Activated CD4-positive, alpha-beta T cell treated with anti-CD3 and anti-CD28 coated beads, Interleukin-2, amount 50 U/mL, for 4 hours (primary cell): ENCODE measurements at regions not wholly inside any gene's neighbourhood (a gene's known extent, or its start where the extent isn't known, plus 50 kb on each side); places are given as distances from the start of the nearest gene placed in this dataset.

Experiments used
- DNase-seq, 2 experiments: peaks; one replicate each; pipeline ENCODE4 v3.0.0-alpha.2; 2020

DNA sequence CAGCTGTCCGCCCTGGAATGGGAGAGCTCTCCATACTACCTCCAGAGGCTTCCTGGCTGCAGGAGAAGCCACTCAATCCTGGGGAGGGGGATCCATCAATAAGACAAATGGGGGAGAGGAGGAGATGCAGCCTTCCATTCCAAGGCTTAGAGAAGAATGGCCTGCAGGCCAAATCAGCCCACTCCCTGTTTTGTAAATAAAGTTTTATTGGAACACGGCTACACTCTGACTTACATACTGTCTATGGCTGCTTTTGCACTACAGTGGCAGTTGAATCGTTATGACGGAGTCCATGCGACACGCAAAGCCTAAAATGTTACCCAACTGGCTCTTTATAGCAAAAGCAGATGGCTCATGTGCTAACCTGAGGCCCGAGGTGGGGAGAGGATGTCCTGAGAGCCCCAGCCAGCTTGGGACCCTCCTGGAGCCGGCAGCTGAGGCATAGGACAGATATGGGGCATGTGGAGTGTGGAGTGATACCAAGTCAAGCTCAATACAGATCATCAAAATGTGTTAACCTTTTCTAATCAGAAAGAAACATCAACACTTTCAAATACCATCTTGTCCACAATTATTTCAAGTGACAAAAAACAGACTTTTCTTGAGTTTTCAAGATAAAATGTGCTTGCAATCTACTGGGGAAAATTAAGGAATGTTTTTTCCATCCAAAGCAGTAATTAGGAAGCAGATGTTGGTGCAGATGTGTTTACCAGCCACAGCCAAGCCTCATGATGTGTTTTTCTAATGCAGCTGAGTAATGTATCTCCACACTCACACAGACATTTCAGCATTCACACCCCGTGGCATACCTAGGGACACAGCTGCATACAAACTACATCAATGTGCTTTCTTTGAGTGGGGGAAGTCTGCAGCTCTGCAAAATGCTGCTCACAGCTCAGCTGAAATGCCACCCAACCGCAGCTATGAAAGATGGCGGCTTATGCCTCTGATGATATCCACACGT is 181.6 kb downstream of the SHANK2 start:
- no peak for DNase-seq

DNA sequence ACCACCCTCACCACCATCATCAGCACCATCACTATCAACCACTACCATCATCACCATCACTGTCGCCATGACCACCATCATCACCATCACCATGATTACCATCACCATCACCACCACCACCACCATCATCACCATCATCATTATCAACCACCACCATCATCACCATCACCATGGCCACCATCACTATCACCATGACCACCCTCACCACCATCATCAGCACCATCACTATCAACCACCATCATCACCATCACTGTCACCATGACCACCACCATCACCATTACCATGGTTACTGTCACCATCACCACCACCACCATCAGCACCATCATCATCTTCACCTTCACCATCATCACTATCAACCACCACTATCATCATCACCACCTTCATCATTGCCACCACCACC is 183.4 kb downstream of the SHANK2 start:
- no peak for DNase-seq

DNA sequence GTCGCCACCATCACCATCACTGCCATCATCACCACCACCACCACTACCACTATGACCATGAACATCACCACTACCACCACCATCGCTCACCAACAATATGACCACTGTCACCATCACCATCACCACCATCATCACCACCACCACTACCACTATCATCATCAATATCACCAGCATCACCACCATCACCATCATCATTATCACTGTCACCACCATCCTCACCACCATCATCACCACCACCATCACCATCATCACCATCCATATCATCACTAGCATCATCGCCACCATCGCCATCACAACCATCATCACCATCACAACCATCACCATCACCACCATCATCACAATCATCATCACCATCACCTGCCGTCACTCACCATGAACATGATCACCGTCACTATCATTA is 184.6 kb downstream of the SHANK2 start:
- DNase-seq: no peak

DNA sequence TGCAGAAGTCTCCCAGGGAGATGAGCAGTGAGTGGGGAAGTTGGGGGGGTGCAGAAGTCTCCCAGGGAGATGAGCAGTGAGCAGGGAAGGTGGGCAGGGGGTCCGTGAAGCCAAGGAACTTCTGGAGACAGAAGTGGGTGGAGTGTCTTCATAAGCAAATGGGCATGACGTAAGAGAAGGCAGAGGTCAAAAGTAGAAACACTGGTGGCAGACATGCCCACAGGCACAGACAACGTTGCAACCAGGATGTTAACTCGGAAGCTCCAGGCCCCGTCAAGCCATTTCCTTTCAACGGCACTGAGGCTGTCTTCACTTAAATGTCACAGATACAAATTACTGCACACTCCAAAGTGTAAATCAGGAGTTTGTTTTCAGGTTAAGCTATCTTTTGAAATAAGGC is 186.1 kb downstream of the SHANK2 start:
- no peak for DNase-seq

DNA sequence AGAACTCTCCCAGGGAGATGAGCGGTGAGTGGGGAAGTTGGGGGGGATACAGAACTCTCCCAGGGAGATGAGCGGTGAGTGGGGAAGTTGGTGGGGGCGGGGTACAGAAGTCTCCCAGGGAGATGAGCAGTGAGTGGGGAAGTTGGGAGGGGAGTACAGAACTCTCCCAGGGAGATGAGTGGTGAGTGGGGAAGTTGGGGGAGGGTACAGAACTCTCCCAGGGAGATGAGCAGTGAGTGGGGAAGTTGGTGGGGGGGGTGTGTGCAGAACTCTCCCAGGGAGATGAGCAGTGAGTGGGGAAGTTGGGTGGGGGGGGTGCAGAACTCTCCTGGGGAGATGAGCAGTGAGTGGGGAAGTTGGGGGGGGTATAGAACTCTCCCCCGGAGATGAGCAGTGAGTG is 186.5 kb downstream of the SHANK2 start:
- DNase-seq: no peak

DNA sequence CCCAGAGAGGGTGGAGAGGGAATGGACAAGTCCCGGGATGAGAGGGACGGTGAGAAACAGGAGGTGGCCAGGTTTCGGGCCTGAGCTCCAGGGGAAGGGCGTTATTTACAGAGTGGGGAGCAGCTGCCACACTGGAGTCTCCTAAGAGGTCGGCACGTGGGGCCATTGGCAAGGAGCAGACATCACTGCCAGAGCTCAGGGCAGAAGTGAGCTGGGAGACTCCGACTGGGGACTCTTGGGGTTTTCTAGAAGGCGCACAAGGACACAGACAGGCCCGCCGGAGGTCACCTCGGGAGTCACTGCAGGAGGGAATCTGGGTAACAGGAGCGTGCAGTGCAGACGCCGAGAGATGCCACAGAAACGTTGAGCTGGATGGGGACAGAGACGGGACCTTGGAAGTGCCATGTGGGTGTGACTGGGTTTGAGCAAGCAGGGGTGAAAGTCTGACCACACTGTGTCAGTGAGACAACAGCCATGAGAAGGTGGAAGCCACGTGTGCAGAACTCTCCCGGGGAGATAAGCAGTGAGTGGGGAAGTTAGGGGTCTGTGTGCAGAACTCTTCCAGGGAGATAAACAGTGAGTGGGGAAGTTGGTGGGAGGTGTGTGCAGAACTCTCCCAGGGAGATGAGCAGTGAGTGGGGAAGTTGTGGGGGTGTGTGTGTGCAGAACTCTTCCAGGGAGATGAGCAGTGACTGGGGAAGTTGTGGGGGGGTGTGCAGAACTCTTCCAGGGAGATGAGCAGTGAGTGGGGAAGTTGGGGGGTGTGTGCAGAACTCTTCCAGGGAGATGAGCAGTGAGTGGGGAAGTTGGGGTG is 187.5 kb downstream of the SHANK2 start:
- DNase-seq: no peak

DNA sequence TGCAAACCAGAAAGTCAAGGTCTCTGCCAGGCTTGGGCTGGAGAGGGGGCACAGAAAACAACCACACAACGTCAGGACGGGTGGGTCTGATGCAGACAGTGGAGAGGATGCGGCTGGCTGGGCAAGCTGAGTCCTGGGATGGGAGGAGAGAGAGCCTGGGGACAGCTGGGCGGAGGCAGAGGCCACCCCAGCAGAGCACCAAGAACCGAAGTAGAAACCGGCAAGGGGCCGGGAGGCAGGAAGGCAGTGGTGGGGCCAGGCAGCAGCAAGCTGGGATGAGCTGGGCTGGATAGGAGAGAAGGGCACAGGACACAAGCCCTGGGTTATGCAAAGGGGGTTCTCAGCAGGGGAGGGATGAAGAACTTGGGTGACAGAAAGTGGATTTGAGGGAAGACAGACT is 188.2 kb downstream of the SHANK2 start:
- no peak for DNase-seq

DNA sequence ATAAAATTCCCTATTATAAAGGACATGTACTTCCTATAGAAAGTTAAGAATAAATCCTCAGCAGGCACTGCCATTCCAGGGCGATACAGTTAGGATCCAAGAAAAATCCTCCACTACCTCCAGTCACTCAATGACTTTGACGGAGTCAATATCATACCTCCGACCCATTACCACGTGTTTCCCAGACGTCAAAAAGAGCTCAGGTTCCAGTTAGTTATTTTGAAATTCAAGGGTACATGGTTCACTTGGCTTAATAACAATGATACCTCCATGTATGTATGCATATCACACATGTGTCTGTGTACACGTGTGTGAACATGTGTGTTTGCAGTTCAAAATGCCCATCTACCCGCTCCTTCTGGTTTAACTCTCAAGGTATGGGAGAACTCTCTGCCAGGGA is 189.2 kb downstream of the SHANK2 start:
- no peak for DNase-seq

DNA sequence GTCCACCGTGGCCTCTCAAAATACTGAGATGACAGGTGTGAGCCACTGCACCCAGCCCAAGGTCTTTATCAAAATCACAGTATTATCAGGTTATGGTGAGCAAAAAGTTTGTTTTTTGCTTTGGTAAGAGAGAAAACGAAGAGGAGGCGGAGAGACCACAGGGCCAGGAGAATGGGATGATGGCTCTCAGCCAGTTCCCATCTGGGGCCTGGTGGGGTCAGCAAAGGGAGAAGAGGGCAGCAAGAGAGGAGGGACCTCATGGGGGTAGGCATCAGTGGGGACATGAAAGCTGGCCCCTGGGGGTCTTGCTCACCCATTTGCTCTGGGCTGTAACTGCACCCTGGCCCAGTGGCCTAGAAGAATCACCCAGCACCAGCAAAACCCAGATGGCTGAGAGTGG is 190.2 kb downstream of the SHANK2 start:
- no peak for DNase-seq

DNA sequence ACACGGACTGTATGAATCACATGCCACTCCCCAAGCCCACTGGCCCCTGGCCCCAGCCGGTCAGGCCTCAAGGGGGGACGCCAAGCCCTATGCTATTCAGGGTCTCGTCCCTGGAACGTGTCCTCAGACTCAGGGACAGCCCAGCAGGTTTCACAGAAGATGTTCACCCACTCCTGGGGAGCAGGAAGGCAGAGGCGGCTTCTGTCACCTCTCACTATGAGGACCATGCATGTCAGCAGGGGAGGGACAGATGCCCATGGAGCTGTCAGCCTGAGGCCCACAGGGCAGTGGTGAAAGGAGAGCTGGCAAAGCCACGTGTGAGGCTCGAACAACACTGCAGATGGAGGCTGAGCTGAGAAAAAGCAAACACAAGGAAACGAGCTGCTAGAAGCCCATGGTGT is 192.0 kb downstream of the SHANK2 start:
- no peak for DNase-seq

DNA sequence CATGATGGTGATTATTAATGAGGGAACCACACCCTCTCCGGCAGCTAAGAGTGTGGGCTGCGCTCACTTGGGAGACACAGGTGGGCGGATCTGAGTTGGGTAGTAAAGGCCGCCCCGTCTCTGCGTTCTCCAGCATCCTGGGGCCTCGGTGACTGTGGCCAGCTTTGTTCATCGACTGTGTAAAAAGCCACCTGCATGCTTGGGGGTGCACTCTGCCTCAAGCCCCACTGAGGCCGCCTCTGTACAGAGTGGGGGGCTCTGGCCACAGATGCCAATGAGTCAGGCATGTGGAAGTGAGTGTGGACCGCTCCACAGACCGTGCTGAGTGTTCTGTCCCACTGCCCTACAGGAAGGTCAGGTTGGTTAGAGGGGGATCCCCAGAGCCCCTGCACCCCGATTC is 192.7 kb downstream of the SHANK2 start:
- no peak for DNase-seq

DNA sequence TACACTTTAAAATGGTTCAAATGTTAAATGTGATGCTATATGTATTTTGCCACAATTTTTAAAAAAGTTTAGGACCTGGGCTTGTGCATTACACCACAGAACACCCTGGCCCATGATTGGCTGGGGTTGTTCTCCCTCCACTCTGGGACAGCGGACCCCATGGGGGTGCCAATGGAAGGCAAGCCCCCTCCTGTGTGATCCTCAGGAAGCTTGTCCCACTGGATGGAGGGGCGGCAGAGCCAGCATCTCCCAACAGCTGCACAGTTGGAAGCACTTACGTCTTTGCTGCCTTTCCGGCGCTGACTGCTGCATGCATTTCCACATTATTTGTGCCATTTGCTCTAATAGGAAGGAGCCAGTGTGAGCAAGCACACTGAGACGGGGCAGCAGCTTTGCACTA is 196.5 kb downstream of the SHANK2 start:
- no peak for DNase-seq
